Loucy (cell line): ENCODE measurements at regions not wholly inside any gene's neighbourhood (a gene's known extent, or its start where the extent isn't known, plus 50 kb on each side); places are given as distances from the start of the nearest gene placed in this dataset.

Source experiments
- EZH2phosphoT487 ChIP-seq: fragments of 200-600 bp; IDR thresholded peaks from 2 replicates; pipeline ENCODE4 v1.6.1; 2018; ENCODE audit warnings: antibody characterized with exemption, mild to moderate bottlenecking, moderate library complexity, borderline replicate concordance
- TF ChIP-seq, protein P1 (sequence below): fragments of 200-600 bp; sonication (generic); conservative IDR thresholded peaks from 2 replicates; pipeline ENCODE4 v1.5.1; 2014; ENCODE audit warnings: mild to moderate bottlenecking, antibody characterized with exemption, low read length

DNA sequence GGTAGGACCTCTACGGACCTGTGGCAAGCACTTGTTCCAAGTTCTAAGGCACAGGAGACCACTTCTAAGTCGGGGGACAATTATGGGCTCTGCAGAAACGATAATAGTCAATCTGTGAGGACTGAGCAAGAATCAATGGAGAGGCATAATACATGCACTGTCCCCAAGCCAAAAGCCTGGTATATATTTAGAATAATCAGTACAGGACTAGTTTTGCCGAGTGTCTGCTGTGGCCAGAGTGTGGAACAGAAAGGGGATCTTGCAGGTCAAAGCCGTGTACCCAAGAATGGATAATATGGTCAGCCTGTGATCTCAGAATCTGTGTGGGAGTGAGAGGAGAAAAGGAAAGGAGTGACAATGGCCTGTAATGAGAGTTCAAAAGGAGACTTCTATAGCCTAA is 80.2 kb upstream of the GNAO1 start:
- TF ChIP-seq, protein P1, sequence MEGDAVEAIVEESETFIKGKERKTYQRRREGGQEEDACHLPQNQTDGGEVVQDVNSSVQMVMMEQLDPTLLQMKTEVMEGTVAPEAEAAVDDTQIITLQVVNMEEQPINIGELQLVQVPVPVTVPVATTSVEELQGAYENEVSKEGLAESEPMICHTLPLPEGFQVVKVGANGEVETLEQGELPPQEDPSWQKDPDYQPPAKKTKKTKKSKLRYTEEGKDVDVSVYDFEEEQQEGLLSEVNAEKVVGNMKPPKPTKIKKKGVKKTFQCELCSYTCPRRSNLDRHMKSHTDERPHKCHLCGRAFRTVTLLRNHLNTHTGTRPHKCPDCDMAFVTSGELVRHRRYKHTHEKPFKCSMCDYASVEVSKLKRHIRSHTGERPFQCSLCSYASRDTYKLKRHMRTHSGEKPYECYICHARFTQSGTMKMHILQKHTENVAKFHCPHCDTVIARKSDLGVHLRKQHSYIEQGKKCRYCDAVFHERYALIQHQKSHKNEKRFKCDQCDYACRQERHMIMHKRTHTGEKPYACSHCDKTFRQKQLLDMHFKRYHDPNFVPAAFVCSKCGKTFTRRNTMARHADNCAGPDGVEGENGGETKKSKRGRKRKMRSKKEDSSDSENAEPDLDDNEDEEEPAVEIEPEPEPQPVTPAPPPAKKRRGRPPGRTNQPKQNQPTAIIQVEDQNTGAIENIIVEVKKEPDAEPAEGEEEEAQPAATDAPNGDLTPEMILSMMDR = no peak
- no peak for TF ChIP-seq EZH2phosphoT487
